ENCODE measurements at regions not wholly inside any gene's neighbourhood (a gene's known extent, or its start where the extent isn't known, plus 50 kb on each side); places are given as distances from the start of the nearest gene placed in this dataset.
A peak's percentile ranks its signal among the peaks of the same experiment; 100 is the strongest.
"Not testable (repeated sequence)": the region's sequence is repeated elsewhere in the genome, so short reads cannot be mapped to it uniquely, and the experiment has no call there.

GRCh38 chr2:147017951-147018645 lies 826.7 kb upstream of the ACVR2A start:
- DNase-seq (ENCODE audit: low read depth in 2 of 2): no peak

DNA sequence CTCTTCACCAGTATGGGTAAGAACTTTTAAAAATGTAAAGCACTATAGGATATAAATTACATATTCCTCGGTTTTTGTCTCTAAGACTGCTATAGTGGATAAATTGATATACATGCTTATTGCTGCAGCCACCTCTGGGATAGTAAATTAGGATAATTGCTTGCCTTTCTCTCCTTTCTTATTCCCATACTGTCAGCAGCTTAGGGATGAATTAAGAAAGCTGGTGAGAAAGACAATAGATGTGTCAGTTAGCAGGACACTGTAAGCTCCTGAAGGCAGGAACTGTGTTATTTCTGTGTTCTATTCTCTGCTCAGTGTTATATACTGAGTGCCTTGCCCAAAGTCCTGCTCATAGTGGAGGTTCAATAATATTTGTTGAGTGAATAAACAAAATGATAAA lies 828.6 kb upstream of the ACVR2A start:
- DNase-seq (ENCODE audit: low read depth in 2 of 2): no peak

GRCh38 chr2:147015591-147015990 lies 829.2 kb upstream of the ACVR2A start:
- DNase-seq (ENCODE audit: low read depth in 2 of 2): no peak

DNA sequence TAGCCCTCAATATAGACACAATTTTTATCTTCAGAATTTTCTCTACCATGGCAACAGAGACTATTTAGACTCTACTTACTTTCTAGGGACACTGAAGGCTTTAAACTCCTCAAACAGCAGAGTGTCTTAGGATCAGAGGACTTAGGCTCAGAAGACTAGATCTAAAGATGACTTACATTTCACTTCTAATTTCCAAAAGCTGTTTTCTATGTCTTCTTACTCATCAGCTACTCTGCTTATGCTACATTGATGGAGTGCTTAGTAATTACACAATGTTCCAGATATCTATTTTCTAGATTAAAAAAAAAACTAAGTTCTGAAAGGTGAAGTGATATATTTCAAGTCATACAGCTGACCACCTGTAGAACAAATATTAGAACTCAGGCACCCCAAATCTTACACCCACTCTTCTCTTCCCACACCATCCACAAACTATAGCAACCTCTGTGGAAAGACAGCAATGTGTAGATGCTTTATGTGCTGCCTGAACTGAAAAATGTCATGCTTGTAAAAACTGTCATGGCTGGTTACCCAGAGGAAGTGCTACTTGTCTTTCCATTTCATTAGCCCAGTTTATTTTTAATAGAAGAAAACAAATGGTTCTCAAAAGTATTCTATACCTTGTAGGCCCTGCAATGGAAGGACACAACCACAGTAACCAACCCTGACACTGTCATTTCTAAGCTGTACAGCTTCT lies 831.0 kb upstream of the ACVR2A start:
- no peak for DNase-seq (ENCODE audit: low read depth in 2 of 2)

DNA sequence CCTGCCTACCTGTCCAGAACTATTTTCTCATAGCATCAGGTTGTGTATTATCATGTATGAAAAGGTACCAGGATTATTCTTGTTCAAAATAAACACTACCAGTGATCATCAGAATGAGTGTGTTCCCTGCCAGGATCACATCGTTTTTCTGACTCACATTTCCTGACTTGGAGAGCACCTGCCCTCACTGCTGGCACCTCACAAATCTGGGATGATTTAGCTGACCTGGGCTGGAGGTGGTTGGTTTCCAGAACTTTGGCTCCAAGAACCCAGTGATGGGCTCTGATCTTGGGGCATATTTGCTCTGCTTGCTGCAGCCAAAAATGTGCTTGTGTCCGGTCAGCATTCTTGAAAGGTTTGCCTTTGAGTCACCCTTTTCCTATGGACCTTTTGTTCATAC lies 836.3 kb upstream of the ACVR2A start:
- DNase-seq (ENCODE audit: low read depth in 2 of 2): no peak

DNA sequence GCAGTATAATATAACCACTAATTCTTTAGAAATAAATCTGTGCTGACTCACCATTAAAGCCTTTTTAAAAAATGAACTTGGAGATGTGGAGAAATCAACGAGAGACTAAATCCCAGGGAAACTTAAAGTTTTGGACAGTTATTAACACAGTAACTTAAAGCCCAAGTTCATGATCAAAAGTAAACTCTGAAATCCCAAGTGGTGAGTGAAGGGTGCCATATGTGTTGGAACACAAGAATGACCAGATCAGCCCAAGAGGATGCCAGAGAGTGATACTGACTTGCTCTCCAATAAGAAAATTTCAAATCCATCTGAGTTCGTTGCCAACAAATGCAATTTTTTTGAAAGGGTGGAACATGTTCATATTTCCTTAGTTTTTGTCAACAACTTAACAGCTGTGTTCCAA lies 838.1 kb upstream of the ACVR2A start:
- no peak for DNase-seq (ENCODE audit: low read depth in 2 of 2)

- no peak for DNase-seq (ENCODE audit: low read depth in 2 of 2)
Observed at GRCh38 chr2:147003081-147003480, 841.7 kb upstream of the ACVR2A start.

- no peak for DNase-seq (ENCODE audit: low read depth in 2 of 2)
Observed at GRCh38 chr2:147002256-147002655, 842.6 kb upstream of the ACVR2A start.

- no peak for DNase-seq (ENCODE audit: low read depth in 2 of 2)
Observed at GRCh38 chr2:147001061-147001460, 843.8 kb upstream of the ACVR2A start.

- not testable (repeated sequence) for DNase-seq (ENCODE audit: low read depth in 2 of 2)
Observed at GRCh38 chr2:147000151-147000550, 844.7 kb upstream of the ACVR2A start.

- no peak for DNase-seq (ENCODE audit: low read depth in 2 of 2)
Observed at GRCh38 chr2:146997945-146998344, 846.9 kb upstream of the ACVR2A start.

DNA sequence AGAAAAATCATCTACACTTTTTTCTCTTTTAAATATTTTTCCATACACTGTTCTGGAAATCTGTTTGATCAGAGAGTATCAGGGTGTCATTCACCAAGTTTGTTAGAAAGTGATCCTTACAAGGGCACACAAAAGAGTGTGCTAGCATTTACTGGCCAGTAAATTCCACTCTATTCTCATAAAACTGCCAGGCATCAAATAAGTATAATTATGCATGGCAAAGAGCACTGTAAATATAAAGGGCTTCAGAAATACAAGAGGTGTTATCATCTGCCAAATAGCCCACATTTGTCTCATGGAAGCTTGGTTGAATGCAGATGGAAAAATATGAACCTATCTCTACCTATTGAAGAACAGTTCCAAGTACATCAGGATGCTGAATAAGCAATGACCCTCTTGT lies 847.3 kb upstream of the ACVR2A start:
- DNase-seq (ENCODE audit: low read depth in 2 of 2): no peak

DNA sequence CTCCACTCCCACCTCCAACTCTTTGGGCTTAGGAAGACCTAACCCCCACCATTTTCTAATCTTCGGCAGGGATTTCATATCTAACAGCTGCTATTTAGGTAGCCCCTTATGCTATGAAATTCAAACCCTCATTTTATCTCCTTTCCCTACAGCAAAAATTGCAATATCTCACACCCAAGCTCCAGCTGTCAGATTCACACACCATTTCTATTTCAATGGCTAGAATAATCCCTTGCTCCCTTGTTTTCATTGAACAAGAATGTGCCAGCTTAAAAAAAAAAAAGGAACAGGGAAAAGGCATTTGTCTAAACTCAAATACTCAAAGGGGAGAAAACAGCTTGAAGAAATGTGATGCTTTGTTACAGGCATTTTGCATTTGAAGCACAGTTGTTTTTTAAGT lies 850.6 kb upstream of the ACVR2A start:
- DNase-seq (ENCODE audit: low read depth in 2 of 2): no peak

DNA sequence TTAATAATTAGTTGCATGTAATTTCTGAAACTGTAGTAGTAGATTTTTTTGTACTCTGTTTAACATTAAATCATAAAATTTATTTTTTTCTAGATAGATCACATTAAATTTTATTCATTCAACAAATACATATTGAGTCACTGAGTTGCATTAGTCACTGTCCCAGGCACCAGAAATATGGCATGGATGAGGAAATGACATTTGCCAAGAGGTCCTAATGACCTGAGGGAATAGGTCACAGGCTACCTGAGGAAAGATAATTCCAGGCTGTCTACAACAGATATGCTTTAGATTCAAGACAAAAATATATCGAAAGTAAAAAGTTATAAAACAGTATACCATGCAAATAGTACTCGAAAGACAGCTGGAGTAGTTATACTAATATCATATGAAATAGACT lies 852.4 kb upstream of the ACVR2A start:
- DNase-seq (ENCODE audit: low read depth in 2 of 2): no peak

- no peak for DNase-seq (ENCODE audit: low read depth in 2 of 2)
Observed at GRCh38 chr2:146992057-146992456, 852.8 kb upstream of the ACVR2A start.

- DNase-seq (ENCODE audit: low read depth in 2 of 2): peak; percentile 20 to 38
Observed at GRCh38 chr2:146990311-146991054, 854.3 kb upstream of the ACVR2A start.

GRCh38 chr2:146989741-146990140 lies 855.1 kb upstream of the ACVR2A start:
- DNase-seq (ENCODE audit: low read depth in 2 of 2): no peak

GRCh38 chr2:146987996-146988395 lies 856.8 kb upstream of the ACVR2A start:
- no peak for DNase-seq (ENCODE audit: low read depth in 2 of 2)

GRCh38 chr2:146986161-146986560 lies 858.7 kb upstream of the ACVR2A start:
- DNase-seq (ENCODE audit: low read depth in 2 of 2): no peak

DNA sequence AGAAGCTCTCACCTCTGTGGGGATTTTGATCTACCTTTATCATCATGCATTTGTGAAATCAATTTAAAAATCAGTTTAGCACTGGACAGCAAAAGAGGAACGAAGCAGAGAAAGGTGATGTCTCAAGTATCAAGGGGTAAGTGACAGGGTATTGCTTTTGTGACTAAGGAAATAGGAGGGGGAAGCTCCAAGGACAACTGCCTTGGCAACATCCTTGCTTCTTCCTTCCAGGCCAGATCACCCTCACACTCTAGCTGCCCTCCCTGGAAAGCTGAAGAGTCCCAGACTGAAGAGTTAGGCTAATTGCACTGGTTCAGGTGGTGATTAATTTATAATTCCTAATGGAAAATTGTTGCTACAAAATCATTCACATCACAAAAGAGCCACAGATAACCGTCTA lies 859.1 kb upstream of the ACVR2A start:
- DNase-seq (ENCODE audit: low read depth in 2 of 2): no peak

- no peak for DNase-seq (ENCODE audit: low read depth in 2 of 2)
Observed at GRCh38 chr2:146984014-146984413, 860.8 kb upstream of the ACVR2A start.

DNA sequence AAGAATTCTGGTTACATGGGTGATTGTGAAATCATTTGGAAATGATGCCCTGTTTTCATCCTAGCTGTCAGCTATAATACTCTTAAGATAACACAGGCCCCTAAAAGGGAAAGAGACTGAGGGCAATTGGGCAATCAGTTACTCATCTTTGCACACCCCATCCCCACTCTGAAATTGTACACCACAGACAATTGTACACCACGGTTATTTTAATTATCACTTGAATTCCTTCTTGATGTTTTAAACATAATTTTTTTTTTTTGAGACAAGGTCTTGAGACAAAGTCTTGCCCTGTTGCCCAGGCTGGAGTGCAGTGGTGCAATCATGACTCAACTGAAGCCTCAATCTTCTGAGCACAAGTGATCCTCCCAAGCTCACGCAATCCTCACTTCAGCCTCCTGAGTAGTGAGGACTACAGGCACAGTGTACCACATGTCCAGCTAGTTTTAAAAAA lies 862.4 kb upstream of the ACVR2A start:
- DNase-seq (ENCODE audit: low read depth in 2 of 2): peak; percentile 81 to 85

DNA sequence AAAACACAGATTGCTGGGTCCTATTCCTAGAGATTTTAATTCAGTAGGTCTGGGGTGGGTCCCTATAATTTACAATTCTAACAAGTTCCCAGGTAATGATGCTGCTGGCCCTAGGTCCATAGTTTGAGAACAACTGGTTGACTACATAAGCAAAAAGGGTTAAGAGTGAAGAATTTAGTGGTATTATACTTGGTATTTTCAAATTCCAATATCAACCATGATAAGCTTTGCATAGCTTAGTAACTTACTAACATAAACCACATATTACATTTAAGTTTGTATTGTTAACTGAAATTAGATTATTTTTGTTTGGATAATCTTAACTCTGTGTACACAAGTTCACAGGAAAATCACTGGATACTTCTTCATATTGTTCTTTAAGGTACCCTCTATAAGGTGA lies 862.9 kb upstream of the ACVR2A start:
- peak in 1 of 2 experiments; percentile 22 for DNase-seq (ENCODE audit: low read depth in 2 of 2)
